K562 (cell line): ENCODE measurements at regions not wholly inside any gene's neighbourhood (a gene's known extent, or its start where the extent isn't known, plus 50 kb on each side); places are given as distances from the start of the nearest gene placed in this dataset.

Experiments
- ATAC-seq: fragments of 200-7000 bp; cut with Tn5 transposase; 3 replicates; pipeline ENCODE4 v1.9.1; 2020; ENCODE audit warnings: moderate library complexity
- BruUV-seq: library from RNA; stranded (reverse); fragments of 400-500 nt; replicated peaks from 2 replicates; lab custom pipeline; 2021; lab: Mats Ljungman, UMichigan
- CTCF ChIA-PET: fragments of 300-600 bp; formaldehyde crosslinking; extraction: SDS; loops from one replicate; lab custom pipeline; 2021; ENCODE audit warnings: low intra/inter-chr PET ratio; lab: Yijun Ruan, JAX
- POLR2A ChIA-PET: fragments of 300-600, 350-650 bp; sonication (Branson Sonifier 250); formaldehyde crosslinking; extraction: SDS; loops from one replicate; lab custom pipeline; 2021; ENCODE audit warnings: antibody characterized with exemption, inconsistent platforms; lab: Yijun Ruan, JAX
- DNase-seq, 4 experiments: peaks; one replicate each; pipeline versions ENCODE4 v3.0.0 to v3.0.0-alpha.2; 2011 to 2018; ENCODE audit warnings: low spot score in 3 of 4, mixed read lengths in 3 of 4; ENCODE audit errors: extremely low read depth in 1 of 4
- FAIRE-seq: peaks from 2 replicates; lab custom pipeline; 2011; peaks lifted over from hg19 to GRCh38; lab: Jason Lieb, UNC
- H2AFZ ChIP-seq: 2 replicates; pipeline ENCODE4 v1.6.0; 2011; ENCODE audit warnings: low read depth, low read length, control low read depth, inconsistent platforms
- H3K27ac ChIP-seq: fragments of 200-600 bp; 3 replicates; pipeline ENCODE4 v1.8.0; 2011; ENCODE audit warnings: low read depth, mild to moderate bottlenecking, control low read depth, inconsistent platforms, low read length, moderate library complexity, mixed read lengths; ENCODE audit errors: extremely low read depth
- H3K27me3 ChIP-seq, 2 experiments: fragments of 300-600 bp in 1 of 2; 2 replicates in 1 of 2; 3 replicates in 1 of 2; pipeline versions ENCODE4 v1.6.0 to v1.8.0; 2011; ENCODE audit warnings: inconsistent platforms in 2 of 2, low read length in 2 of 2, mild to moderate bottlenecking in 1 of 2, mixed read lengths in 1 of 2, moderate library complexity in 1 of 2; ENCODE audit not compliant: control insufficient read depth in 2 of 2, insufficient read depth in 2 of 2
- H3K36me3 ChIP-seq: fragments of 300-600 bp; 3 replicates; pipeline ENCODE4 v1.8.0; 2011; ENCODE audit warnings: mild to moderate bottlenecking, low read length, inconsistent platforms; ENCODE audit not compliant: control insufficient read depth, insufficient read depth
- H3K4me1 ChIP-seq, 2 experiments: fragments of 200-600 bp in 1 of 2; replicated peaks in 1 of 2; 2 replicates in 1 of 2; 3 replicates in 1 of 2; pipeline versions ENCODE4 v1.5.1 to v1.8.0; 2011; ENCODE audit warnings: inconsistent platforms in 2 of 2, low read length in 2 of 2, mild to moderate bottlenecking in 1 of 2, mixed read lengths in 1 of 2, moderate library complexity in 1 of 2; ENCODE audit not compliant: control insufficient read depth in 2 of 2, insufficient read depth in 2 of 2
- H3K4me2 ChIP-seq: 2 replicates; pipeline ENCODE4 v1.6.1; 2011; ENCODE audit warnings: low read length, control low read depth, inconsistent platforms, mixed read lengths; ENCODE audit not compliant: insufficient read depth
- H3K4me3 ChIP-seq: fragments of 200-600 bp; sonication (generic), shearing (Covaris generic); 2 replicates; pipeline ENCODE4 v1.5.1; 2016; ENCODE audit warnings: control low read depth, inconsistent platforms
- H3K79me2 ChIP-seq: fragments of 200-600 bp; 3 replicates; pipeline ENCODE4 v1.8.0; 2011; ENCODE audit warnings: low read length, inconsistent platforms; ENCODE audit not compliant: control insufficient read depth, insufficient read depth
- H3K9ac ChIP-seq, 2 experiments: 2 replicates each; pipeline versions ENCODE4 v1.6.0 to v1.6.1; 2011; ENCODE audit warnings: low read depth in 2 of 2, low read length in 2 of 2, control low read depth in 1 of 2, inconsistent platforms in 1 of 2, mild to moderate bottlenecking in 1 of 2, mixed read lengths in 1 of 2; ENCODE audit not compliant: insufficient read depth in 1 of 2
- H3K9me1 ChIP-seq: one replicate; pipeline ENCODE4 v1.6.0; 2011; ENCODE audit warnings: inconsistent platforms, mild to moderate bottlenecking, low read length, moderate library complexity; ENCODE audit not compliant: control insufficient read depth, insufficient read depth
- H3K9me3 ChIP-seq: replicated peaks from 2 replicates; pipeline ENCODE4 v1.5.1; 2011; ENCODE audit warnings: low read depth, low read length, inconsistent platforms; ENCODE audit not compliant: control insufficient read depth, insufficient read depth
- H4K20me1 ChIP-seq: replicated peaks from 2 replicates; pipeline ENCODE4 v1.6.1; 2011; ENCODE audit warnings: low read length, inconsistent platforms, mixed read lengths; ENCODE audit not compliant: control insufficient read depth, insufficient read depth
- CBX1 ChIP-seq: sonication (generic); IDR thresholded peaks from 2 replicates; pipeline ENCODE4 v1.6.1; 2016; ENCODE audit warnings: antibody characterized with exemption, low read depth, mild to moderate bottlenecking
- CREM ChIP-seq: IDR thresholded peaks from 2 replicates; pipeline ENCODE4 v1.6.1; 2014; ENCODE audit warnings: antibody characterized with exemption, low read depth
- KAT8 ChIP-seq: fragments of 450-650 bp; IDR thresholded peaks from 2 replicates; pipeline ENCODE4 v1.6.1; 2016; ENCODE audit warnings: low read depth, mild to moderate bottlenecking
- NCOA4 ChIP-seq: fragments of 450-650 bp; IDR thresholded peaks from 2 replicates; pipeline ENCODE4 v1.6.1; 2018; ENCODE audit warnings: mild to moderate bottlenecking; ENCODE audit not compliant: partially characterized antibody
- PHB ChIP-seq: fragments of 250-450 bp; sonication (Bioruptor Pico); IDR thresholded peaks from 2 replicates; pipeline ENCODE4 v1.5.0; 2021
- PHF21A ChIP-seq: fragments of 450-650 bp; IDR thresholded peaks from 2 replicates; pipeline ENCODE4 v1.6.1; 2017; ENCODE audit warnings: low read depth, borderline replicate concordance
- SIX5 ChIP-seq, 2 experiments: IDR thresholded peaks; 2 replicates each; pipeline ENCODE4 v1.6.1; 2011; ENCODE audit warnings: low read length in 2 of 2, borderline replicate concordance in 1 of 2, low read depth in 1 of 2, mild to moderate bottlenecking in 1 of 2, moderate library complexity in 1 of 2; ENCODE audit not compliant: insufficient read depth in 1 of 2
- SMAD1 ChIP-seq: fragments of 150-350 bp; IDR thresholded peaks from 2 replicates; pipeline ENCODE4 v1.6.1; 2014; ENCODE audit warnings: low read length, low read depth; ENCODE audit not compliant: partially characterized antibody
- SNIP1 ChIP-seq: fragments of 450-650 bp; IDR thresholded peaks from 2 replicates; pipeline ENCODE4 v1.7.1; 2017; ENCODE audit warnings: low read depth, mild to moderate bottlenecking
- SRSF9 ChIP-seq: fragments of 200-400 bp; formaldehyde crosslinking; IDR thresholded peaks from 2 replicates; pipeline ENCODE4 v1.6.1; 2017; ENCODE audit warnings: low read depth, low read length, borderline replicate concordance
- ZNF589 ChIP-seq: fragments of 200-800 bp; sonication (Bioruptor generic); IDR thresholded peaks from 2 replicates; pipeline ENCODE4 v1.6.1; 2016; ENCODE audit warnings: low read depth, missing genetic modification characterization, missing compliant biosample characterization
- WGBS: fragments of 100-300 bp; shearing (Covaris generic); methylation state at CpG from one replicate; pipeline ENCODE4 v1.1.6; 2016; ENCODE audit warnings: low coverage, mixed read lengths; ENCODE audit not compliant: insufficient coverage; ENCODE audit errors: missing lambda C conversion rate; 5-methylcytosine and 5-hydroxymethylcytosine counted together
- in situ Hi-C: fragments of 300-500 bp; cut with MboI; formaldehyde crosslinking; loops from 4 replicates; pipeline ENCODE4 v1.15.0; 2018; ENCODE audit warnings: inconsistent platforms, mixed read lengths
- intact Hi-C: fragments of 100-400 bp; cut with micrococcal nuclease; formaldehyde crosslinking; loops from 2 replicates; pipeline ENCODE4 v1.14.2; 2022

GRCh38 chr5:103690676-103691075 lies 128.1 kb upstream of the NUDT12 start:
- Histone ChIP-seq H3K79me2 (no peaks in the 10 kb centered on the region), H3K36me3 (no peaks in the 10 kb centered on the region), H3K9me1 (no peaks in the 10 kb centered on the region), H3K4me2 (no peak overlapping the region), H3K4me3 (no peak overlapping the region), H3K4me1 (no peaks in the 10 kb centered on the region), H4K20me1 (no peaks in the 10 kb centered on the region), H3K9me3 (no peaks in the 10 kb centered on the region), H2AFZ (no peak overlapping the region), H3K27me3 (no peaks in the 10 kb centered on the region), H3K9ac (no peak overlapping the region), H3K27ac (no peak overlapping the region)
- 0% methylated on average over 1 of the region's 1 CpG for WGBS
- DNase-seq, result no peak
- FAIRE-seq, result no peak
- CTCF ChIA-PET, result no interaction called here
- BruUV-seq, result no TSS peak
- in situ Hi-C loops, result no loop called here
- intact Hi-C loops, result no loop called here
- POLR2A ChIA-PET, result interaction anchor here (0.9 kb wide), 1 partner anchor 1847 kb away, joined by 3 read pairs; no protein-coding TSS in a partner anchor
- no peak for ATAC-seq
- no peak for TF ChIP-seq KAT8
- no peak for TF ChIP-seq CBX1
- no peak for TF ChIP-seq SRSF9
- no peak for TF ChIP-seq NCOA4
- TF ChIP-seq CREM, result no peak
- no peak for TF ChIP-seq PHF21A
- TF ChIP-seq SIX5 (IDR thresholded peaks at IDR 0.05; ENCODE audit: borderline replicate concordance in 1 of 2, insufficient read depth in 1 of 2, low read depth in 1 of 2, low read length in 2 of 2), result no peak
- no peak for TF ChIP-seq ZNF589
- TF ChIP-seq SNIP1, result no peak
- TF ChIP-seq SMAD1, result no peak
- no peak for TF ChIP-seq PHB (CRISPR knock-in tag)
